ENCODE measurements at regions not wholly inside any gene's neighbourhood (a gene's known extent, or its start where the extent isn't known, plus 50 kb on each side); places are given as distances from the start of the nearest gene placed in this dataset.

DNA sequence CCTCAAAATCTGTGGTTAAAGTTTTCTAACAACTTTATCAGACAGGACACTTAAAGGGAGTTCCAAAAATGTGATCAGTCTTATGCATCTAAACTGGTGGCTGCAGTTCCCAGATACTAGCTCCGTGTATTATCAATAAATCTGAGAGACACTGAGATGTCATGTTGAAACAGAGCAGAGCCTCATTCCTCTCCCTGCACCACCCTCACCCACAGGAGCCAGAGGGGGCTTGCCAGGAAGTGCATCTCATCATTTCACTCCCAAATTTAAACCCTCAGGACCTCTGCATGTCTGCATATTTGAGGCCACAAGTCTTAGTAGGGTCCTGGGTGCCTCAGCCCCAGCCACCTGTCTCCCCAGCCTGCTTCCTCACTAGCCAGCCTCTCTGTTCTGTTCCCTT lies 167.4 kb upstream of the NTM start:
- TF ChIP-seq TAF1 (IDR thresholded peaks at IDR 0.05; ENCODE audit: low read depth, low read length) (no peak), POLR2A (IDR thresholded peaks at IDR 0.05; ENCODE audit: low read depth, low read length) (no peak), POLR2AphosphoS5 (IDR thresholded peaks at IDR 0.05; ENCODE audit: low read depth, low read length) (no peak), SPI1 (IDR thresholded peaks at IDR 0.05; ENCODE audit: low read depth, low read length) (no peak), PAX5 (IDR thresholded peaks at IDR 0.05; ENCODE audit: insufficient read depth, low read length, severe bottlenecking) (no peak)

Measured in GM12891 (cell line).